Mesothelial cell of epicardium (in vitro differentiated cells): ENCODE measurements at regions not wholly inside any gene's neighbourhood (a gene's known extent, or its start where the extent isn't known, plus 50 kb on each side); places are given as distances from the start of the nearest gene placed in this dataset.

Experiments used
- DNase-seq, 2 experiments: peaks; one replicate each; pipeline ENCODE4 v3.0.0; 2021; ENCODE audit warnings: low spot score in 2 of 2; ENCODE audit not compliant: unreplicated experiment in 2 of 2
- H3K27ac Mint-ChIP-seq: 2 replicates; pipeline ENCODE4 v1.8.0; 2021; ENCODE audit warnings: mixed read lengths
- H3K27me3 Mint-ChIP-seq: 2 replicates; pipeline ENCODE4 v1.8.0; 2021; ENCODE audit warnings: low read depth, mixed read lengths
- H3K36me3 Mint-ChIP-seq: 2 replicates; pipeline ENCODE4 v1.8.0; 2021; ENCODE audit warnings: mixed read lengths
- H3K4me1 Mint-ChIP-seq: 2 replicates; pipeline ENCODE4 v1.8.0; 2021; ENCODE audit warnings: mixed read lengths
- H3K4me3 Mint-ChIP-seq: 2 replicates; pipeline ENCODE4 v1.8.0; 2021; ENCODE audit warnings: mild to moderate bottlenecking, moderate library complexity, mixed read lengths
- H3K9me3 Mint-ChIP-seq: 2 replicates; pipeline ENCODE4 v1.8.0; 2021; ENCODE audit warnings: mixed read lengths
- TF ChIP-seq, protein P1 (sequence below): fragments of 200-600 bp; sonication (generic); IDR thresholded peaks from one replicate; pipeline ENCODE4 v1.5.0; 2021; ENCODE audit warnings: antibody characterized with exemption; ENCODE audit not compliant: unreplicated experiment

DNA sequence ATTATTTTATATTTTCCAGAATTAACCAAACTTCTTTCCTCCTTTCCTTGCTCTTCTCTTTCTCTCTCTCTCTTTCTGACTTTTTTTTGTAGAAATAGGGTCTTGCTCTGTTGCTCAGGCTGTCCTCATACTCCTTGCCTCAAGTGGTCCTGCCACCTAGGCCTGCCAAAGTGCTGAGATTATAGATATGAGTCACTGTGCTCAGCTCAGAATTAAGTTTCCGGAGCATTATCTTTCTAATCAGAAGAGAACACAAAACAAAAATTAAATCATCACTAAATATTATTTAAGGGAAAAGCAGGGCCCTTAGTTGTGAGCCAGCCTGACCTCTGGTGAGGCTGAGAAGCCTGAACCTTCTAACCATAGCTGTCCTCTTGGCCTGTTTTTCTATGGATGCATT is 168.2 kb downstream of the SOX2 start:
- no peak overlapping the region for H3K4me3 Mint-ChIP-seq
- TF ChIP-seq, protein P1, sequence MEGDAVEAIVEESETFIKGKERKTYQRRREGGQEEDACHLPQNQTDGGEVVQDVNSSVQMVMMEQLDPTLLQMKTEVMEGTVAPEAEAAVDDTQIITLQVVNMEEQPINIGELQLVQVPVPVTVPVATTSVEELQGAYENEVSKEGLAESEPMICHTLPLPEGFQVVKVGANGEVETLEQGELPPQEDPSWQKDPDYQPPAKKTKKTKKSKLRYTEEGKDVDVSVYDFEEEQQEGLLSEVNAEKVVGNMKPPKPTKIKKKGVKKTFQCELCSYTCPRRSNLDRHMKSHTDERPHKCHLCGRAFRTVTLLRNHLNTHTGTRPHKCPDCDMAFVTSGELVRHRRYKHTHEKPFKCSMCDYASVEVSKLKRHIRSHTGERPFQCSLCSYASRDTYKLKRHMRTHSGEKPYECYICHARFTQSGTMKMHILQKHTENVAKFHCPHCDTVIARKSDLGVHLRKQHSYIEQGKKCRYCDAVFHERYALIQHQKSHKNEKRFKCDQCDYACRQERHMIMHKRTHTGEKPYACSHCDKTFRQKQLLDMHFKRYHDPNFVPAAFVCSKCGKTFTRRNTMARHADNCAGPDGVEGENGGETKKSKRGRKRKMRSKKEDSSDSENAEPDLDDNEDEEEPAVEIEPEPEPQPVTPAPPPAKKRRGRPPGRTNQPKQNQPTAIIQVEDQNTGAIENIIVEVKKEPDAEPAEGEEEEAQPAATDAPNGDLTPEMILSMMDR = no peak
- H3K27me3 Mint-ChIP-seq = no peaks in the 10 kb centered on the region
- DNase-seq = no peak
- no peaks in the 10 kb centered on the region for H3K4me1 Mint-ChIP-seq
- no peak overlapping the region for H3K27ac Mint-ChIP-seq
- no peaks in the 10 kb centered on the region for H3K36me3 Mint-ChIP-seq
- H3K9me3 Mint-ChIP-seq = no peaks in the 10 kb centered on the region

DNA sequence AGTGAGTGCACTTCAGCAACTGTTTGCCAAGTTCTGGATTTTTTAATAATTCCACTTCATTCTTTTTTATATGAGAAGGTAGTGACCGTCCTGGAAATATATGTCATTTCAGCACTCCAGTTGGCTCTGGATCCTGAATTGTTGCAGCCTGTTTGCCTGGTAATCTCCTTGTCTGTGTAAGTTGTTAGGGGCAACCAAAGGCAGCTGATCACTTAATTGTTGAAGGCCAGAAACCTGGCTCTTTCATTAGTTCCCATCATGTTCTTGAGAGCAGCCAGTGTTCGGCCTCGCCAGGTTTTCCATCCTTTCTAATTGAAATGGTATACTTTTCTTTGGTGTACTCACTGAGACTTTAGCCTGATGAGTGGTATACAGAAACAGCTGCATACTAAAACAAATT is 168.6 kb downstream of the SOX2 start:
- no peak for DNase-seq
- Mint-ChIP-seq H3K4me3 (no peak overlapping the region), H3K27ac (no peak overlapping the region), H3K9me3 (no peaks in the 10 kb centered on the region), H3K27me3 (no peaks in the 10 kb centered on the region), H3K36me3 (no peaks in the 10 kb centered on the region), H3K4me1 (no peaks in the 10 kb centered on the region)
- TF ChIP-seq, protein P1 = no peak

DNA sequence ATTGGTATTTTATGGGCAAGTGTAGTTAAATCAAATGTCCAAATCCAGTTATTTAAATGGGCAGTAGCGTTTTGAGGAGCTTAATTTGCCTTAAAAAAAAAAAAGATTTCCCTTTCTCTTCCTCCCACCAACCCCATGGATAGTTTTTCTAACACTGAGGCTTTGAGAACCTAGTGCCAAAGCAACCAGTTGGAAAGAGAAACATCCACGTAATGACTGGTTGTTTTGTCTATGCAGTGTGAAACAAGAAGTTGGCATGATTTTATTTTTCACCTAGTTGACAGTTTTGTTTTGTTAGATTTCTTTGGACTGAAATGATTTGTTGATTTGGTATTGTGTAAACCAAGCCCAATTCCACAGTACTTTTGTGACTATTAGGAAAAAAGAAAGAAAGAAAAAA is 170.0 kb downstream of the SOX2 start:
- H3K4me1 Mint-ChIP-seq = no peaks in the 10 kb centered on the region
- no peak for DNase-seq
- no peak overlapping the region for H3K27ac Mint-ChIP-seq
- no peaks in the 10 kb centered on the region for H3K9me3 Mint-ChIP-seq
- TF ChIP-seq, protein P1 = no peak
- no peak overlapping the region for H3K4me3 Mint-ChIP-seq
- no peaks in the 10 kb centered on the region for H3K36me3 Mint-ChIP-seq
- H3K27me3 Mint-ChIP-seq = no peaks in the 10 kb centered on the region

DNA sequence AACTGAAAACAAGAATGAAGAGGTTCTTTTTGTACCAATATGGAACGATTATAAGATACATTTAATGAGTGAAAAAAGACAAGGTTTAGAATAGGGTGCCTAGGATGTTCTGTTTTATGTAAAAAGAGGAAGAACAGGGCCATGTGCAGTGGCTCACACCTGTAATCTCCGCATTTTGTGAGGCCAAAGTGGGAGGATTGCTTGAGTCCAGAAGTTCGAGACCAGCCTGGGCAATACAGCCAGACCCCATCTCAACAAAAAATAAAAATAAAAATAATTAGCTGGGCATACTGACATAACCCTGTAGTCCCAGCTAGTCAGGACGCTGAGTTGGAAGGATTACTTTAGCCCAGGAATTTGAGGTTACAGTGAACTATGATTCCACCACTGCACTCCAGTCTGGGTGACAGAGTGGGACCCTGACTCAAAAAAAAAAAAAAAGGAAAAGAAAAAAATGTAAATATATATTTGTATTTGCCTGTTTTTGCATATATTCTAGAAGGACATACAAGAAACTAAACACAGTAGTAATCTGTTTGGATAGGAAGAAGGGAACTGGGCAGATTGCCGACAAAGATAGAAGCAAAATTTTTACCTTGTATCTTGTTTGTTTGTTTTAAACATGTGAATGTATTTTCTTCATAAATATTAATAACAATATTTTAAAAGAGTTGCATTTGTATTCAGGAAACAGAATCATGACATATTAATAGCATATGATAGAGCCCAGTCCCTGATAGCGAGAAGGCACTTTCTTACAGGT is 174.3 kb downstream of the SOX2 start:
- no peak overlapping the region for H3K4me3 Mint-ChIP-seq
- H3K27me3 Mint-ChIP-seq = peaks cover 3% of the 10 kb centered on the region
- no peaks in the 10 kb centered on the region for H3K36me3 Mint-ChIP-seq
- H3K9me3 Mint-ChIP-seq = no peaks in the 10 kb centered on the region
- DNase-seq = no peak
- TF ChIP-seq, protein P1 = no peak
- no peak overlapping the region for H3K27ac Mint-ChIP-seq
- no peaks in the 10 kb centered on the region for H3K4me1 Mint-ChIP-seq

DNA sequence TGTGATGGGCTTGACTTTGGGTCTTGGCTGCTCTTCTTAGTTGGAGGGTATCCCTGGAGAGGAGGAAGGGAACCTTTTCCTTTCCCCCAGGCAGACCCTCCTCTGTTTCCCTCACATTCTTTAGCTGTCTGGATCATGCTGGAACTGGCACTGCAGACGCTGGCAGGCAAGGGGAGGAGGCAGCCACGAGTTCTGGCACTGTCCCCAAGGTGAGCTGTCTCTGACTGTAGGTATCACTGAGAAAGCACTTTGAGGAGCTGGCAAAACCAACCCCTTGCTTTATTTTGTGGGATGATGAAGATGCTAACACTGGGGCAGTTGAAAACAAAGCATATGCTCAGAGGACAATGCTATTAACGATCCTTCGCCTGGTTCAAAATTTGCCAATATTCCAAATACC is 175.0 kb downstream of the SOX2 start:
- Mint-ChIP-seq H3K27ac (no peak overlapping the region), H3K36me3 (no peaks in the 10 kb centered on the region), H3K4me1 (no peaks in the 10 kb centered on the region), H3K27me3 (peaks cover 3% of the 10 kb centered on the region), H3K4me3 (no peak overlapping the region), H3K9me3 (no peaks in the 10 kb centered on the region)
- TF ChIP-seq, protein P1 = no peak
- no peak for DNase-seq
